ENCODE measurements at regions not wholly inside any gene's neighbourhood (a gene's known extent, or its start where the extent isn't known, plus 50 kb on each side); places are given as distances from the start of the nearest gene placed in this dataset.

GRCh38 chr13:94959626-94960025, 247.3 kb upstream of the SOX21 start:
- intact Hi-C loops (cut with DNase I; ENCODE audit: low total_unique reads) = no loop called here
- Histone ChIP-seq H3K9me3 (no peaks in the 10 kb centered on the region), H3K4me3 (no peak overlapping the region), H3K36me3 (no peaks in the 10 kb centered on the region), H3K27ac (no peak overlapping the region), H3K4me1 (no peaks in the 10 kb centered on the region), H3K27me3 (peaks cover 16% of the 10 kb centered on the region)
- DNase-seq = no peak
- TF ChIP-seq POLR2AphosphoS5 (IDR thresholded peaks at IDR 0.05) (no peak), EP300 (IDR thresholded peaks at IDR 0.05; ENCODE audit: low read depth) (no peak), POLR2A (IDR thresholded peaks at IDR 0.05) (no peak), CTCF (IDR thresholded peaks at IDR 0.05) (no peak)
- 77 to 100% methylated on average over 1 to 4 of the region's 4 CpGs for WGBS, 2 donors (ENCODE audit: low coverage in 1 of 2)
- in situ Hi-C loops (cut with MboI; ENCODE audit: low pct_ligation_motif_present in 1 of 4, low pct_unique_long_range_greater_than_20kb in 1 of 4, low sequenced_read_pairs in 3 of 4) = no loop called here

GRCh38 chr13:94956417-94957110, 244.2 kb upstream of the SOX21 start:
- TF ChIP-seq POLR2A (IDR thresholded peaks at IDR 0.05) = no peak
- TF ChIP-seq EP300 (IDR thresholded peaks at IDR 0.05; ENCODE audit: low read depth) = no peak

GRCh38 chr13:94952787-94953186, 240.4 kb upstream of the SOX21 start:
- Histone ChIP-seq H3K9me3 (no peaks in the 10 kb centered on the region), H3K4me3 (no peak overlapping the region), H3K36me3 (no peaks in the 10 kb centered on the region), H3K4me1 (no peaks in the 10 kb centered on the region), H3K27ac (no peak overlapping the region), H3K27me3 (no peaks in the 10 kb centered on the region)
- intact Hi-C loops (cut with DNase I; ENCODE audit: low total_unique reads) (no loop called here), in situ Hi-C loops (cut with MboI; ENCODE audit: low pct_ligation_motif_present in 1 of 4, low pct_unique_long_range_greater_than_20kb in 1 of 4, low sequenced_read_pairs in 3 of 4) (no loop called here)
- TF ChIP-seq POLR2AphosphoS5 (IDR thresholded peaks at IDR 0.05) (no peak), EP300 (IDR thresholded peaks at IDR 0.05; ENCODE audit: low read depth) (no peak), CTCF (IDR thresholded peaks at IDR 0.05) (no peak), POLR2A (IDR thresholded peaks at IDR 0.05) (no peak)
- no peak for DNase-seq

More at GRCh38 chr13:94956417-94957110, 244.2 kb upstream of the SOX21 start:
- no peaks in the 10 kb centered on the region for H3K27me3 ChIP-seq
- H3K9me3 ChIP-seq = no peaks in the 10 kb centered on the region
- intact Hi-C loops (cut with DNase I; ENCODE audit: low total_unique reads) = no loop called here
- H3K36me3 ChIP-seq = no peaks in the 10 kb centered on the region
- no peaks in the 10 kb centered on the region for H3K4me1 ChIP-seq
- H3K4me3 ChIP-seq = no peak overlapping the region
- WGBS, 2 donors (ENCODE audit: low coverage in 1 of 2) = 57 to 78% methylated on average over 3 to 5 of the region's 5 CpGs
- in situ Hi-C loops (cut with MboI; ENCODE audit: low pct_ligation_motif_present in 1 of 4, low pct_unique_long_range_greater_than_20kb in 1 of 4, low sequenced_read_pairs in 3 of 4) = no loop called here
- DNase-seq = no peak
- H3K27ac ChIP-seq = no peak overlapping the region

GRCh38 chr13:94950303-94950702, 238.0 kb upstream of the SOX21 start:
- in situ Hi-C loops (cut with MboI; ENCODE audit: low pct_ligation_motif_present in 1 of 4, low pct_unique_long_range_greater_than_20kb in 1 of 4, low sequenced_read_pairs in 3 of 4) (no loop called here), intact Hi-C loops (cut with DNase I; ENCODE audit: low total_unique reads) (no loop called here)
- TF ChIP-seq EP300 (IDR thresholded peaks at IDR 0.05; ENCODE audit: low read depth) (no peak), POLR2A (IDR thresholded peaks at IDR 0.05) (no peak), CTCF (IDR thresholded peaks at IDR 0.05) (no peak), POLR2AphosphoS5 (IDR thresholded peaks at IDR 0.05) (no peak)
- Histone ChIP-seq H3K4me1 (no peaks in the 10 kb centered on the region), H3K27me3 (no peaks in the 10 kb centered on the region), H3K4me3 (no peak overlapping the region), H3K27ac (no peak overlapping the region), H3K36me3 (no peaks in the 10 kb centered on the region), H3K9me3 (no peaks in the 10 kb centered on the region)
- WGBS, 2 donors (ENCODE audit: low coverage in 1 of 2) = 66 to 71% methylated on average over 4 to 8 of the region's 8 CpGs
- no peak for DNase-seq

- TF ChIP-seq POLR2AphosphoS5 (IDR thresholded peaks at IDR 0.05) (no peak), POLR2A (IDR thresholded peaks at IDR 0.05) (no peak), CTCF (IDR thresholded peaks at IDR 0.05) (no peak), EP300 (IDR thresholded peaks at IDR 0.05; ENCODE audit: low read depth) (no peak)
- Histone ChIP-seq H3K4me1 (no peaks in the 10 kb centered on the region), H3K27ac (no peak overlapping the region), H3K4me3 (no peak overlapping the region), H3K9me3 (no peaks in the 10 kb centered on the region), H3K27me3 (no peaks in the 10 kb centered on the region), H3K36me3 (no peaks in the 10 kb centered on the region)
- intact Hi-C loops (cut with DNase I; ENCODE audit: low total_unique reads) = no loop called here
- 50 to 80% methylated on average over 5 to 7 of the region's 7 CpGs for WGBS, 2 donors (ENCODE audit: low coverage in 1 of 2)
- in situ Hi-C loops (cut with MboI; ENCODE audit: low pct_ligation_motif_present in 1 of 4, low pct_unique_long_range_greater_than_20kb in 1 of 4, low sequenced_read_pairs in 3 of 4) = no loop called here
- DNase-seq = no peak
These were observed 235.6 kb upstream of the SOX21 start for GRCh38 chr13:94947965-94948371.
